Ammon's horn (tissue), 1 donor: ENCODE measurements at regions not wholly inside any gene's neighbourhood (a gene's known extent, or its start where the extent isn't known, plus 50 kb on each side); places are given as distances from the start of the nearest gene placed in this dataset.
"Not testable (repeated sequence)": the region's sequence is repeated elsewhere in the genome, so short reads cannot be mapped to it uniquely, and the experiment has no call there.

ENCODE experiments used
- DNase-seq: peaks from one replicate; pipeline ENCODE4 v3.0.0-alpha.2; 2016; ENCODE audit warnings: low spot score

DNA sequence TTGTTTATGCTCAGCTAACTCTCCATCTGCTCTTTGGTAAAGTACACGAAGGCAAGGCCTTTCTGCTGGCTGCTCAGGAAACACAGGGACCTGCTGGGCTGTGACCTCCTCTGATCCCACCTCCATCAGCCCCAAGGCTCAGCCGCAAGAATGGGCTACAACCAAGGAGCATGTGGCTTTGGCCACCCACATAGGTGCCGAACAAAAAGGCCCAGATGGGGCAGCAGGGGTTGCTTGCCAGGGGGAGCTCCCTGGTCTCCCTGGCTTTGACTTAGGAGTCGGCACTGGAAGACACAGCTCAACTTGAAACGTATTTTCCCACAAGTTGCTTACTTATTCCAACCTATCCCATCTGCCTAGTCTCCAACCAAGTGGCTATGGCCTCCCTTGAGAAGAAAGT, 461.1 kb downstream of the ICE1 start:
- DNase-seq: no peak

DNA sequence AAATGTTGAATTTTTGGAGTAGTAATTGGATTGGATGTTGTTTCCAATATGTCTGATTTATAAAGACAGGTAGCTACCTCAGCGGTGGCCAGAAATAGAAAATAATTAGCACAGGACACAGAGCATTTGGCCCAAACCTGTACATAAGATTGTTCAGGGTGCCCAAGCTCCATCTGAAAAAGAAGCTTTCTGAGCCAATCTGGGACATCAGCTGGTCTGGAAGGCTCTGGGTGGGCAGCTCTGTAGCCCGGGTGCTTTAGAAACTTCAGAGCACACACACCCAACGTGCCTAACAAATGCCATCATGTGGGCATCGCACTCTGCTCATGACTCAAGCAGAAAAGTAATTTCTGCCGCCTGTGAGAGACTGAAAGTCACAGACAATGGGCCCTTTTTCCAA, 460.7 kb downstream of the ICE1 start:
- DNase-seq: no peak

DNA sequence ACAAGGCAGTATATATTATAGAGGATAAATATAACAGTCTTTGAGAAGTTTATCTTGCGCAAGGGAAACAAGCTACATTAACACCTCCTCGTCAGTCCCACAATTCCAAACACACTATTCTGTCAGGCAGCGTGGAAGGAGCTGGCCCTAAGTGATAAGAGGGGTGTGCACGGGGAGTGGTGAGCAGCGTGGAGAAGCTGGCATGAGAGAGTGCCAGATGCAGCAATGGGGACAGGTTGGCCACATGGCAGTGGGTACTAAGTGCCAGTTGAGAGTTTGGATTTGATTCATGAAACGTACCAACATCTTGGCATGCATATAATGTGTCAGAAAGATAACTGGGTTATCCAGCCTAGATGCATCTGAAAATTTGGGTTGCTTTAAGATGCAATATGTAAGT, 460.2 kb downstream of the ICE1 start:
- DNase-seq: no peak

DNA sequence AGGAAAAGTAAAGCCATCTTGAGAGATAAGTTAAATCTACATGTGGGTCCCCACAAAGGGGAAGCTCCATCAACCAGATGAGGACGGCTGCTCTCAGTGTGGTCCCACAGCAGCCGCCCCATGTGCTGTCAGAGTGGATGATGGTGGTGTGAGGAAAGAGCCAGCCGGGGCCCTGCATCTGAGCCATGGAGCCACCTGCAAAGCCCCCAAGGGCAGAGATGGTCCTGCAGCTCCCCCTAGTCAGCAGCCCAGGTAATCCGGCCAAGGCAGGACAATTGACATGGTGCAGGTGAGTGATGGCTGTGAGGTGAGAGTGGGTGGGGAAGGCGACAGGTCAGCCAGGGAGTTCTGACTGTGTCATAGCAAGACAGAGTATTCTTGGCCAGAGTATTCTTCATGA, 458.8 kb downstream of the ICE1 start:
- DNase-seq: no peak

DNA sequence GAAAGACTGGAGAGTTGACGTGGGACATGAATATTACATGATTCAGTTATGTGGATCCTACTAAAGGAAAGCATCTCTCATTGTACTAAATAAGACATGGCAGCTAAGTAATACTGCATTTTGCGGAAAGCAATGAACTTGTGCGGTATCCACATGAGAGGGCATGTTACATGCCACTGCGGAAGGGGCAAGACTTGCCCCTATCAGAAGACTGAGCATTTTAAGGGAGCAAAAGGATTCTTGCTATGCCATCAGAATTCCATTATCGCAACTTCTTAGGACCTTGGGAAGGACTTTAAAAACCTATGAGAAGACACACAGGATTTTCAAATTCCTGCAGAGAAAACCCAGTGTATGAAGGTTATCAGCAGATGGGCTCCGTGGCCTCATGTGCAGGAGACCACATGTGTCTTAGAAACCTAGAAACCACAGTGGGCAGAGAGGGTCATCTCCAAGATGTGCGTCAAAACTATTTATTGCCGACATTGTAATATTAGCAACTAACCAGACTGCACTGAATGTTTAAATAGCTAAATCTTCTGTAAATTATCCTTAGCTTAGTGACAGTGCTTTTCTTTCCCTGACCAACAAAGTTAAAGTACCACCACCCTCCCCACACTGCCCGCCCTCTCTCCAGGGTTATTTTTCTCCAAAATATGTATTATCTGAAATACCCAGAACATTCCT, 457.7 kb downstream of the ICE1 start:
- no peak for DNase-seq

DNA sequence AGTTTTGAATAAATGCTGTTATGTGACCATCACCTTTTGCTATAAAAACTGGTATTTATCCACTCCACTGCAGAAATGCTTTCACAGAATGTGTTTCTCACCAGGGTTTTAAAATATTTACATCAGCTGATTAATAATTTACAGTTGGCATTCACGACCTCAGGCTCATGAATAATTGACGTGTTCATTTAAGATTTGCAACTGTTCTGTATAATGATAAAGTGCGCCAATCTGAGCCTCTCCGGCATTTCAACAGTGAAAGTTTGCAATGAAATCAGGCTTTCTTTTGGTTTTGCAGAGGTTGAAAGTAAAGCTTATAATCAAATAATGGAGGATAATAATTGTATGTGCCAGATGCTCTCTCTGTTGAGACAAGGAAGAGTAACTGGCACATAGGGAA, 434.9 kb downstream of the ICE1 start:
- DNase-seq: no peak

DNA sequence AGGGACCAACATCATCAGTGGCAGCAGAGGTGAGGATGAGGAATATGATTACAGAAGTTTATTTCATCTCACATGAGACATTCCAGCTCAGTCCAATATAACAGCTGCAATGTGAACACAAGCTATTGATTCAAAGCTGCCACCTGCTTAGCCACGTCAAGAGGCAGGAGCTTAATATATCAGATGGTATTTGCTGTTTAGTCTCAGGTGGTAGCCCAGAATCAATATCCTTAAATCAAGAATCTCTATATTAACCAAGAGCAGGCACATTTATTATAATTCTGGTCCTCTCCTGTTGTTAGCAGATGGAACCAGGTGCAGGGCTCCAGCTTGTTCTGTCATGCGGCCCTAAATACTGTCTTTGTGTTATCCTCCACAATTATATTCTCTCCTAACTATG, 431.6 kb downstream of the ICE1 start:
- no peak for DNase-seq

DNA sequence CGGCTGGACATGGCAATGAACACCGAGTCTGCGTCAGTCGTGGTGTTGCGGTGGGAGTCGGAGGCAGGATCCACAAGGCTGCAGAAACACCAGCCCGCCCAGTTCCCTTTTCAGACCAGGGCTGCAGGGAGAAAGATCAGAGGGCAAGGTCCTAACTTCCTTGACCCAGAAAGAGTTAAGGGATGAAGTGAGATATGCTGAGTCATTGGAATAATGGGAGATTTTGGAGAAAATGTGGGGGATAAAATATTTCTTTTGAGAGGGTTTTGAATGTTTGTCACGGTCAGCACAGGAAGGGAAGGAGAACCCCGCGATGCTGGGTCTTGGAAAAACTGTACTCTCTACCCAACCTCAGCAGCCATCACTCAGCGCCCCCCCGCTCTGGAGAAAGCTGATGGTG, 416.0 kb downstream of the ICE1 start:
- no peak for DNase-seq

DNA sequence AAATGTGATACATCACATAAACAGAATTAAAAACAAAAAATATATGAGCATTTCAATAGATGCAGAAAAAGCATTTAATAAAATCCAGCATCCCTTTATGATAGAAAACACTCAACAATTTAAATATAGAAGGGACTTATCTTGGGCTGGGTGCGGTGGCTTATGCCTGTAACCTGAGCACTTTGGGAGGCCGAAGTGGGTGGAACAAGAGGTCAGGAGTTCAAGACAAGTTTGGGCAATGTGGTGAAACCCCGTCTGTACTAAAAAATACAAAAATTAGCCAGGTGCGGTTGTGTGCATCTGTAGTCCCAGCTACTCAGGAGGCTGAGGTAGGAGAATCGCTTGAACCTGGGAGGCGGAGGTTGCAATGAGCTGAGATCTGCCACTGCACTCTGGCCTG, 409.1 kb downstream of the ICE1 start:
- not testable (repeated sequence) for DNase-seq

DNA sequence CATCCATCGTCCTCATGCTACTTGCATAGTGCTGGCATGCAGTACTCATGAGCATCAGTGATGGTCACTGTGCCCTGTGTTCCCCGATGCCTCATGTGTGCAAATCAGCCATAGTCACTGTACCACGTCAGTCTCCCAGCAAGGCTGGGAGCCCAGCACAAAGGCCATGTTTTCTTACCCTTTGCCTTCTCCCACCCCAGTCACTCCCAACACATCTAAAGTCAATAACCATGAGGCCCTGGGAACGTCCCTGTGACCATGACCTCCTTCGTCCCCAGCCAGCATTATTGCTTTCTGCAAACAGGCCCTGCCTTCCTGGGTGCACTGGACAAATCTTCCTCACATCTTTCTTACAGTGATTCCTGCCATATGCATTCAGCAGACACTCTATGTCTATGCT, 406.1 kb downstream of the ICE1 start:
- no peak for DNase-seq

DNA sequence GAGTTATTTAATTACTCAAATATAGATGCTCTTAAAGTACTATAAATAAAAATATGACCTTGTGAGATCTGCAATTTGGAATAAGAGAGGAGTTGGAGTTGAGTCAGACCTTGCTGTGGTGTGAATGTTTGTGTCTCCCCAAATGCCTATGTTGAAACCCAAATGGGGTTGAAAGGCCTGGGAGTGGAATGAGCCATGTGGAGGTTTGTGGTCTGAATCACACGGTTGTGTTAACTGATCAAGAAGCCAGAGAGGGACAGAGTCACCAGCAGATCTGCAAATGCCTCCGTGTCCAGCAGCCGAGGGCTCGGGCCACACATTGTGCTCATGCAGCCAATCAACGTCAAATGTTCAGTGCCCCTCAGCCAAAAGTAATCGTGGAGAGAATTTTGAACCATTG, 404.4 kb downstream of the ICE1 start:
- no peak for DNase-seq

DNA sequence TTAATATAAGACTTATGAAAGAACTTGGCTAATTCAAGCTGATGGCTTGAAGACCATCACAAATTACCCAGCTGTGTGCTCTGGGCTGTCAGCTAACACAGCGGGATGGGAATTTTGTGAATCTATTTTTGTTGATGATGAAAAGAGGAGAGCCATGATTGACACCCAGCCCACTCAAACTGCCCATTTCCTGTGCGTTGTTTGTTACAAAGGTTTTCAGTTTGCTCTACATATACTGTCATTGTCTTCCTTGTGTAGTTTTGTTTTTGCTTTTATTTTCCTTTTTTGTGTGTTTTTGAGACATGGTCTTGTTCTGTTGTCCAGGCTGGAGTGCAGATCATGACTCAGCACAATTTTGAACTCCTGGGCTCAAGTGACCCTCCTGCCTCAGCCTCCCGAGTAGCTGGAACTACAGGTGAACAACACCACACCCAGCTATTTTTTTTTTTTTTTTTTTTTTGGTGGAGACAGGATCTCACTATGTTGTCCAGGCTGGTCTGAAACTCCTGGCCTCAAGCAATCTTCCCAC, 400.3 kb downstream of the ICE1 start:
- no peak for DNase-seq

DNA sequence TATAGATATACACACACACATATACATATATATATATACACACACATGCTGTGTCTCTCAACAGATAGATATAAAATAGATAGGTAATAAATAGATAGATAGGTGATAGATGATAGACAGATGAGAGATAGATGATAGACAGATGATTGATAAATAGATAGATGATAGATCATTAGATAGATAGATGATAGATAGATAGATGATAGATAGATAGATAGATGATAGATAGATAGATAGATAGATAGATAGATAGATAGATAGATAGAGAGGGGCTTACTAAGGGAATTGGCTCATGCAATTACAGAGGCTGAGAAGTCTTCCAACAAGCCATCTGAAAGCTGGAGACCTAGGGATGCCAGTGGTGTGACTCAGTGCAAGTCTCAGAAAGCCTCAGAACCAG, 394.5 kb downstream of the ICE1 start:
- no peak for DNase-seq

DNA sequence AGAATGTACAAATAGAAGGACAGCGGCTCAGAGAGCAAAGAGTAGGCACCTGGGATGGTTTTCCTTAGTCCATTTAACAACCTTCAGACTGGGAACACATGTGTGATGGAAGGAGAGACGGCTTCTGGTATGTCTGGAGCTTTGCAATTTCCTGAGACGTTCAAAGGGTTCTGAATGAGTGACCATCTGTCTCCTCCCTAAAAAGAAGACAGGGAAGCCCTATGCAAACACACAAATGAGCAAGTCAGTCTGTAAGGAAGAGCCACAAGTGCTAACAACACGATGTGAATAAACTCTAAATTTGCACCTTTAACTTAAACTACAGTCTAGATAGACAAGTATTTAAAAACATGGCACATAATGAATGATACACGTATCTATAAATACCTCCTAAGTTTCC, 391.0 kb downstream of the ICE1 start:
- no peak for DNase-seq

DNA sequence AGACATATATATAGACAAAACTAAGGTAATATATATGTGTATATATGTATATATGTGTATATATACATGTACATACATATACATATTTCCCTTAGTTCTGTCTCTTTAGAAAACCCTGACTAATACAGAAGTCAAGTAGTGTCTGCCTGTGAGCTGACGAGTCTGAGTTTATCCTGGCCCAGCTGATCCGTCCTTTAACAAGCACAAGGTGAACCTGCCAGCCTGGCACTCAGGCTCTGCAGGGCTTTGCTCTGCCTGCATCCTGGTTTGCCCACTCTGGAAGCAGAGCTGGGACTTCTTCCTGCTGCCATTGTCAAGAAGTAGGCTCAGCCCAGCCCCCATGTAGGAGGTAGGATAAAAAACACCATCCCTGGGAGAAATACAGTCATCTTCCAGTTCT, 388.0 kb downstream of the ICE1 start:
- DNase-seq: no peak

DNA sequence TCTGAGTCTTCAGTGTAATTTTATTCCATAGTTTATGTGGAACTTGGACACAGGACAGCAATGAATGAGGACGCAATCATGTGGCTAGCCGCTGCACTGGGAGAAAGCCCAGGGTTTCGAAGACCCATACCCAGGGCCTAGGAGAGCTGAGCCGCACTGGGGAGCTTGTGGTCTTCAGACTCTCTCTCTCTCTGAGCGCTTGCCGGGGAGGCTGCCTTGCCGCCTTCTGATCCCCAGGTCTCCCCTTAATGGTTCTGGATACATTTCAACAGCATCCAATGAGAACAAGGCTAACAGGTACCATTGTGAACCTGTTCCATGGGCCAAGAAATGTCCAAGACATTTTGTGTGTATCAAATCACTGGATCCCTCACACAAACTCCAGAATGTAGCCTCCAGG, 383.4 kb downstream of the ICE1 start:
- no peak for DNase-seq

DNA sequence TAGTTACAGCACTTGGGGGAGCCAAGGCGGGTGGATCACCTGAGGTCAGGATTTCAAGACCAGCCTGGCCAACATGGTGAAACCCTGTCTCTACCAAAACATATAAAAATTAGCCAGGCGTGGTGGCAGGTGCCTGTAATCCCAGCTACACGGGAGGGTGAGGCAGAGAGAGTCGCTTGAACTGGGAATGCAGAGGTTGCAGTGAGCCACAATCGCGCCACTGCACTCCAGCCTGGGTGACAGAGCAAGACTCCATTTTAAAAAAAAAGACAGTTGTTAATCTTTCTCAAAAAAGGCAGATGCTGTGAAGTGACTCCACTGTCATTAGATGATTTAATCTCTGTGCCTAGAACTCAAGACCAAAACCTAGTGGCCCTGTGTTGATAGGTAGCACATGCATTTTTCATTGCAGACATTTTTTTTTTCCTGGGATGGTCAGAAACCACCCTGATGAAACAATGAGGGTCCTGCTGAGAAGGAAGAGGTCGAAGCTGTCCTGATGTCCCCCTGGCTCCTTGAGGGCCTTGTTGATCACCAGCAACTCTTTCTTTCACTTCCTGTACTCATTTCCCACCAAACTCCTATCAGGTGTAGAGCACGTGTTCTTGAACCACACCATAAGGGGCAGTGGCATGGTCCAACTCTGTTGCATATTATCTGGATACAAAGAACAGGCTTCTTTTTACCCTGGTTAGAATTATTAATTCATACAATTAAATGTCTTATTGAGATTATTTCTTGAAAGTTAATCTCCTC, 382.2 kb downstream of the ICE1 start:
- DNase-seq: no peak

DNA sequence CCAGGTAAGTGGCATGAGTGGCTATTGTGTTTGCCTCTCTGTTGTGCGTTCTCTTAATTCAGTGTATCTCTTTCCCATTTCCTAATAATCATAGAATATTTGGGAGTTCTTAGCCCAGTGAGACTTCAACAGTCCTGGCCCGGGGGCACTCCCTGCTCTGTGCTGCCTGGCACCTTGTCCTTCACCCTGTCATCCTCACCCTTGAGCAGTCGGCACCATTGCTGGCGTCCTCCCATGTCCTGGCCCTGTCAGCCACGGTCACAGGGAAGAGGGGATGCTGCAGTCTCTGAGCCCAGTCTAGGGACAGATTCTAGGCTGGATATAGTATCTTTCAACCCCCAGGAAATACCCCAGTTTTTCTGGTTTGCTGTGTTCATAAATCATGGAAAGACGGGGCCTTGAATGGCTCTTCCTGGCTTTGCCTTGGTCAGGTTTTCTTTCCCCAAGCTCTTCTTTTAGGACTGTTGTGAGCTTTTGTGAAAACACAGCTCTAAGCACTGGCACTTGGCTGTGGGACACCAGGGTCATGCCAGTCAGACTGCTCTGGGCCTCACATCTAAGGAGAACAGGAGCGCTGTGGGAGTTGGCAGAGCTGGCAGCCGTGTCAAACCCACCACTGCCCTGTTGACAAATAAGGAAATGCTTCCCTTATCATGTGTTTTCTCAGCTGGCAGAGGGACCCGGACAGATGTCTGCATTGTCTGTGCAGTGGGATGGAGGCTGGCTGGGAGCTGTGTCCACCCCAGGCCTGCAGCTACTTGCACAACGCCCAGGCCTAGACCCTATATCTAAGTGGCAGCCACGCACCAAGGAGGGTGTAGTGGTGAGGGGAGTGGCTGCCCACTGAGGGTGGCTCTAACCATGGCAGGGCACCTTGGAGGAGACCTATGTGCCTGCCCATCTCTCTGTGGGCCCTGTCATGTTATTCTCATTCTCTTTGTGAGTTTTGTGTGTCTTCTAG, 378.6 kb downstream of the ICE1 start:
- no peak for DNase-seq

DNA sequence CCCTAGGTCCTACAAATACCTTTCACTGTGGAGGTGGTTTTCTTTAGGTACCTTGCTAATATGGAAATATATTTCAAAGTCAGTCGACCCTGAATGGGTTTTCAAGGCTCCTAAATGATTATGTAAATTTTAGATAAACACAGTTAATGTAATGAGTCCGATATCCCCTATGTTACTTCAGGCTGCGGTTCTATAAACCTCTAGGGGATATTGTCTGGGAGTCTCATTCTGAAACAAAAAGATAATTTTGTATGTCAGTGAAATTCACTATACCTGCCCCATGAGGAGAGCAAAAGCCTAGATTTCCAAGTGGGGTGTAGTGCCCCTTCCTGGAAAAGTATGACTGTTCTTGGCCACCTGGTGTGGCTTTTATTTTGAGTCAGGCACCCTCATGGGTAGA, 377.3 kb downstream of the ICE1 start:
- no peak for DNase-seq

DNA sequence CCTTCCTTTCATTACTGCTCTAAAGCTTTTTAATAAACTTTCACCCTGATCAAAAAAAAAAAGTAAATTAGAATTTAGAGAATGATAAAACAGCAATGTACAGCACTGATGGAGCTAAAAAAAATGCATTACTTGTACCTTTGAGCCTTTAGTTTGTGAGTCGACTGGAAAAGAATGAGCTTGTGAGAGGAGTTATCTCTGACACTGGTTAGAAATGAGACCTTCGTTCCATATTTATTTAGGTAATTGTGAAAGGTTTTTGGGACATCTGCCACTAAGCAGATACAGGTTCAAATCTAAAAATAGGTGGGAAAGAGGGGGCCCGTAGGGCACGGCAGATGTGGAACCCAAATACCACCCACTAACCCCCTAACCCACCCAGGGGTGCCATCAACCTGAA, 376.8 kb downstream of the ICE1 start:
- no peak for DNase-seq

DNA sequence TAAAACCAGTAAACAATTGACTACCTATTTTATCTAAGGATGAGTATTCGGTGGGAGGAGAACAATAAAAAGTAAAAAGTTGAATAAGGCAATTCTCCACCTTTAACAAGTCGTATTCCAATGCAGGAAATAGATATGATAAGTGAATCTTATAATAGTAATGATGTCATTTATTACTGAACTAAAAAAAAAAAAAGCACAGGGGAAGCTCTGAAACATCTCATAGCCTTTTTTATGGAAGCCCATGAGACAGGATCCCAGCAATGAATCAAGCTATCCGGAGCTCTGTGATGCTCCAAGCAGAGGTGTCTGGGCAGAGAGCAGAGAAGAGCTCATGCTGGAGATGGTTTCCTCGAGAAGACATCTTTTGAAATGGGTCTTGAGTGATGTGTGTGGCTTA, 376.0 kb downstream of the ICE1 start:
- DNase-seq: no peak

DNA sequence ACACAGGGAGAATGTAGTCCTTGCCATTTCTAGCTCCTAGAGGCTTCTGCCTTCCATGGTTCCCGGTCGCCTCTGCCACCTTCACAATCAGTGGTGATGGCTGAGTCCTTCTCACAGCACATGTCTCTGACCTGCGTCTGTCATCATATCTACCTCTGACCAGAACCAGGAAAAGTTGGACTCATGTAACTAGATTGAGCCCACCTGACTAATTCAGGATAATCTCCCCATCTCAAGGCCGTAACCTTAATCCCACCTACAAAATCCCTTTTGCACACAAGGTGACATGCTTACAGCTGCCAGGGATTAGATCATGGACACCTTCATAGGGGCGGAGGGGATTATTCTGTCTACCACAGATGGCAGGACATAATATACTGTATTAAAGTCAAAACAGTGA, 375.6 kb downstream of the ICE1 start:
- DNase-seq: no peak
